ENCODE measurements at regions not wholly inside any gene's neighbourhood (a gene's known extent, or its start where the extent isn't known, plus 50 kb on each side); places are given as distances from the start of the nearest gene placed in this dataset.

GRCh38 chr16:86457501-86458148 lies 52.7 kb upstream of the FOXF1 start:
- TF ChIP-seq CTCF (conservative IDR thresholded peaks at IDR 0.05): no peak
- TF ChIP-seq ZFX (IDR thresholded peaks at IDR 0.05): no peak

Measured in C4-2B (cell line).